ENCODE measurements at regions not wholly inside any gene's neighbourhood (a gene's known extent, or its start where the extent isn't known, plus 50 kb on each side); places are given as distances from the start of the nearest gene placed in this dataset.
"Not testable (repeated sequence)": the region's sequence is repeated elsewhere in the genome, so short reads cannot be mapped to it uniquely, and the experiment has no call there.

- no peak for TF ChIP-seq JUND (IDR thresholded peaks at IDR 0.05; ENCODE audit: low read depth)
- in situ Hi-C loops (cut with HindIII; ENCODE audit: low pct_unique_long_range_greater_than_20kb, low sequenced_read_pairs): no loop called here
- DNase-seq (ENCODE audit: low read depth in 1 of 2, low spot score in 1 of 2): peak in 1 of 2 experiments; percentile 33
Measured at GRCh38 chr7:49483142-49483541, 290.3 kb upstream of the VWC2 start.

- DNase-seq (ENCODE audit: low read depth in 1 of 2, low spot score in 1 of 2): no peak
- TF ChIP-seq JUND (IDR thresholded peaks at IDR 0.05; ENCODE audit: low read depth): no peak
- in situ Hi-C loops (cut with HindIII; ENCODE audit: low pct_unique_long_range_greater_than_20kb, low sequenced_read_pairs): no loop called here
Measured at GRCh38 chr7:49486974-49487829, 286.2 kb upstream of the VWC2 start.

GRCh38 chr7:49487830-49488140 lies 285.7 kb upstream of the VWC2 start:
- no peak for DNase-seq (ENCODE audit: low read depth in 1 of 2, low spot score in 1 of 2)
- in situ Hi-C loops (cut with HindIII; ENCODE audit: low pct_unique_long_range_greater_than_20kb, low sequenced_read_pairs): no loop called here
- no peak for TF ChIP-seq JUND (IDR thresholded peaks at IDR 0.05; ENCODE audit: low read depth)

GRCh38 chr7:49488573-49488972 lies 284.9 kb upstream of the VWC2 start:
- no peak for DNase-seq (ENCODE audit: low read depth in 1 of 2, low spot score in 1 of 2)
- in situ Hi-C loops (cut with HindIII; ENCODE audit: low pct_unique_long_range_greater_than_20kb, low sequenced_read_pairs): no loop called here
- TF ChIP-seq JUND (IDR thresholded peaks at IDR 0.05; ENCODE audit: low read depth): no peak

GRCh38 chr7:49497471-49497870 lies 276.0 kb upstream of the VWC2 start:
- in situ Hi-C loops (cut with HindIII; ENCODE audit: low pct_unique_long_range_greater_than_20kb, low sequenced_read_pairs): no loop called here
- DNase-seq (ENCODE audit: low read depth in 1 of 2, low spot score in 1 of 2): no peak
- no peak for TF ChIP-seq JUND (IDR thresholded peaks at IDR 0.05; ENCODE audit: low read depth)

- in situ Hi-C loops (cut with HindIII; ENCODE audit: low pct_unique_long_range_greater_than_20kb, low sequenced_read_pairs): no loop called here
- DNase-seq (ENCODE audit: low read depth in 1 of 2, low spot score in 1 of 2): no peak
- TF ChIP-seq JUND (IDR thresholded peaks at IDR 0.05; ENCODE audit: low read depth): no peak
Measured at GRCh38 chr7:49500741-49501140, 272.7 kb upstream of the VWC2 start.

GRCh38 chr7:49507206-49507605 lies 266.2 kb upstream of the VWC2 start:
- in situ Hi-C loops (cut with HindIII; ENCODE audit: low pct_unique_long_range_greater_than_20kb, low sequenced_read_pairs); DNase-seq (ENCODE audit: low read depth in 1 of 2, low spot score in 1 of 2): not testable (repeated sequence)

- no peak for TF ChIP-seq JUND (IDR thresholded peaks at IDR 0.05; ENCODE audit: low read depth)
Measured at GRCh38 chr7:49513911-49514310, 259.5 kb upstream of the VWC2 start.

GRCh38 chr7:49520951-49521350 lies 252.5 kb upstream of the VWC2 start:
- no peak for TF ChIP-seq JUND (IDR thresholded peaks at IDR 0.05; ENCODE audit: low read depth)

More at GRCh38 chr7:49513911-49514310, 259.5 kb upstream of the VWC2 start:
- in situ Hi-C loops (cut with HindIII; ENCODE audit: low pct_unique_long_range_greater_than_20kb, low sequenced_read_pairs): no loop called here
- DNase-seq (ENCODE audit: low read depth in 1 of 2, low spot score in 1 of 2): no peak

GRCh38 chr7:49522111-49522510 lies 251.3 kb upstream of the VWC2 start:
- peak in 1 of 2 experiments; percentile 37 for DNase-seq (ENCODE audit: low read depth in 1 of 2, low spot score in 1 of 2)
- in situ Hi-C loops (cut with HindIII; ENCODE audit: low pct_unique_long_range_greater_than_20kb, low sequenced_read_pairs): no loop called here
- no peak for TF ChIP-seq JUND (IDR thresholded peaks at IDR 0.05; ENCODE audit: low read depth)

More at GRCh38 chr7:49520951-49521350, 252.5 kb upstream of the VWC2 start:
- in situ Hi-C loops (cut with HindIII; ENCODE audit: low pct_unique_long_range_greater_than_20kb, low sequenced_read_pairs): no loop called here
- DNase-seq (ENCODE audit: low read depth in 1 of 2, low spot score in 1 of 2): no peak

- no peak for TF ChIP-seq JUND (IDR thresholded peaks at IDR 0.05; ENCODE audit: low read depth)
- in situ Hi-C loops (cut with HindIII; ENCODE audit: low pct_unique_long_range_greater_than_20kb, low sequenced_read_pairs): no loop called here
- no peak for DNase-seq (ENCODE audit: low read depth in 1 of 2, low spot score in 1 of 2)
Measured at GRCh38 chr7:49523870-49524269, 249.6 kb upstream of the VWC2 start.

- DNase-seq (ENCODE audit: low read depth in 1 of 2, low spot score in 1 of 2): no peak
- no peak for TF ChIP-seq JUND (IDR thresholded peaks at IDR 0.05; ENCODE audit: low read depth)
- in situ Hi-C loops (cut with HindIII; ENCODE audit: low pct_unique_long_range_greater_than_20kb, low sequenced_read_pairs): no loop called here
Measured at GRCh38 chr7:49527182-49527581, 246.3 kb upstream of the VWC2 start.

- in situ Hi-C loops (cut with HindIII; ENCODE audit: low pct_unique_long_range_greater_than_20kb, low sequenced_read_pairs): no loop called here
- DNase-seq (ENCODE audit: low read depth in 1 of 2, low spot score in 1 of 2): no peak
- TF ChIP-seq JUND (IDR thresholded peaks at IDR 0.05; ENCODE audit: low read depth): no peak
Measured at GRCh38 chr7:49530481-49530880, 243.0 kb upstream of the VWC2 start.
